RWPE1 (cell line): ENCODE measurements at regions not wholly inside any gene's neighbourhood (a gene's known extent, or its start where the extent isn't known, plus 50 kb on each side); places are given as distances from the start of the nearest gene placed in this dataset.

Experiments used
- CTCF ChIA-PET: fragments of 350-600 bp; sonication (Branson Sonifier 250); formaldehyde crosslinking; extraction: SDS; loops from one replicate; lab custom pipeline; 2021; lab: Yijun Ruan, JAX
- POLR2A ChIA-PET: fragments of 400-600 bp; formaldehyde crosslinking; extraction: SDS; loops from one replicate; lab custom pipeline; 2020; ENCODE audit warnings: antibody characterized with exemption; ENCODE audit not compliant: low non-redundant PET; lab: Yijun Ruan, JAX
- DNase-seq: peaks from one replicate; pipeline ENCODE4 v3.0.0; 2012; ENCODE audit warnings: low spot score
- H3K27ac ChIP-seq: fragments of 450-650 bp; 2 replicates; pipeline ENCODE4 v1.5.1; 2017
- TF ChIP-seq, protein P1 (sequence below): fragments of 450-650 bp; conservative IDR thresholded peaks from 2 replicates; pipeline ENCODE4 v1.5.1; 2017; ENCODE audit warnings: low read depth, mild to moderate bottlenecking

DNA sequence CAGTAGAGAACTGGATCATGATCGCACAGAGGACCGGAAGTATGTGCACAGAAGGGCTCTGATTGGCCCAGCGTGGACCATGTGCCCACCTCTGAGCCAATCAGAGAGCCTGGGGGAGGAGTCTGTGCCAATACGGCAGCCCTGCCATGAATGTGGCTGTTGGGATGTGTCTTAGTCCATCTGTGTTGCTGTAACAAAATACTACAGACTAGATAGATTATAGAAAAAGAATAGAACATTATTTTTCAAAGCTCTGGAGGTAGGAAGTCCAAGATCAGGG, 132.0 kb downstream of the NDUFA10 start:
- peak; percentile 17 for DNase-seq

DNA sequence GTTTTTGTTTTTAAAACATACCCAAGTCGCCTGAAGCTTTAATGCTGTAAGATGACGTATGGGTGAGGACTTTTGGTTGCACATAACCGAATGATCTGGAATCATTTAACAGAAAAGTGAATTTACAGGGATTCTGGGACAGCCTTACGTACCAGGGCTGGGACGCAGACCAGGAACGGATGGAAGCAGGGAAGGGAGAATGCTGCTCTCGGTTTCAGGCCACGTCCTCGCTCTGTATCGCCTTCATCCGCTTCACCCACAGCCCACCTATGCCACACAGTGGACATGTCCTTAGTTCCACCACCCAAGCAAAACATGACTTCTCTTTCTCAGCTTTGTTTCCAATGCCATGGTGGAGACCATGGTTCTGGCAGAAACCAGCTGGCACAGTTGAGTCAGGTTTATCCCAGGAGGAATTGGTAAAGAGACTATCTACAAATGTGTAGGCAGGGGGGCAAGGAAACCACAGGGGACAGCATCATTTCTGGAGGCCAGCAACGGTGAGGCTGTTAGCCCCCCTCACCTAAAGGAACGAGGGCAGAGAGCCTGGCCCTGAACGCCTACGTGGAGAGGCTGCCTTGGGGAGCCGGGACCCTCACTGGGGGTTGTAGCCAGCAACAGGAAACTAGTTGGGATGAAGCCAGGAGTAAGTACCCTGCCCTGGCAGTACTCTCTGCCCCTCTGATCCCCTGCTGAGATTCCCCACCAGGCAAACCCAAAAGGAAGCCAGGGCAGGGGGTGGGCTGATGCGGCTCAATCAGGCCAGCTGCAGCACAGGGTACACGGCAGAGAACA, 132.5 kb downstream of the NDUFA10 start:
- ChIA-PET POLR2A (no interaction called here), CTCF (no interaction called here)
- DNase-seq = no peak
- TF ChIP-seq, protein P1, sequence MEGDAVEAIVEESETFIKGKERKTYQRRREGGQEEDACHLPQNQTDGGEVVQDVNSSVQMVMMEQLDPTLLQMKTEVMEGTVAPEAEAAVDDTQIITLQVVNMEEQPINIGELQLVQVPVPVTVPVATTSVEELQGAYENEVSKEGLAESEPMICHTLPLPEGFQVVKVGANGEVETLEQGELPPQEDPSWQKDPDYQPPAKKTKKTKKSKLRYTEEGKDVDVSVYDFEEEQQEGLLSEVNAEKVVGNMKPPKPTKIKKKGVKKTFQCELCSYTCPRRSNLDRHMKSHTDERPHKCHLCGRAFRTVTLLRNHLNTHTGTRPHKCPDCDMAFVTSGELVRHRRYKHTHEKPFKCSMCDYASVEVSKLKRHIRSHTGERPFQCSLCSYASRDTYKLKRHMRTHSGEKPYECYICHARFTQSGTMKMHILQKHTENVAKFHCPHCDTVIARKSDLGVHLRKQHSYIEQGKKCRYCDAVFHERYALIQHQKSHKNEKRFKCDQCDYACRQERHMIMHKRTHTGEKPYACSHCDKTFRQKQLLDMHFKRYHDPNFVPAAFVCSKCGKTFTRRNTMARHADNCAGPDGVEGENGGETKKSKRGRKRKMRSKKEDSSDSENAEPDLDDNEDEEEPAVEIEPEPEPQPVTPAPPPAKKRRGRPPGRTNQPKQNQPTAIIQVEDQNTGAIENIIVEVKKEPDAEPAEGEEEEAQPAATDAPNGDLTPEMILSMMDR = no peak
- H3K27ac ChIP-seq = no peak overlapping the region

More for the DNA sequence above, 132.0 kb downstream of the NDUFA10 start:
- POLR2A ChIA-PET = no interaction called here
- CTCF ChIA-PET = no interaction called here
- TF ChIP-seq, protein P1 = no peak
- H3K27ac ChIP-seq = no peak overlapping the region

DNA sequence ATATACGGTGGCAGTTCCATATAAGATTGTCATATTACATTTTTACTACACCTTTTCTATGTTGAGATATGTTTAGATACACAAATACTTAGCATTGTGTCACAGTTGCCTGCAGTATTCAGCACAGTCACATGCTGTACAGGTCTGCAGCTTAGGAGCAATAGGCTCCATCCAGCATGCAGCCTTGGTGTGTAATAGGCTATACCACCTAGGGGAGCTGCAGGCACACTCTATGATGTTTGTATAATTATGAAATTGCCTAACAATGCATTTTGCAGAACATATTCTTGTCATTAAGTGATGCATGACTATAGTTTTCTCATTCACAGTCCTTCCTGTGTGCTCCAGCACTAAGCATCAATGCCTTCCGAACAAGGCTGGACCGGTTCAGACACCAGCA, 133.4 kb downstream of the NDUFA10 start:
- TF ChIP-seq, protein P1 = no peak
- DNase-seq = no peak
- H3K27ac ChIP-seq = no peak overlapping the region
- ChIA-PET CTCF (interaction anchor here (0.5 to 1.1 kb wide), 2 partner anchors 19 to 391 kb away, joined by 3 to 5 read pairs; no protein-coding TSS in a partner anchor), POLR2A (no interaction called here)

DNA sequence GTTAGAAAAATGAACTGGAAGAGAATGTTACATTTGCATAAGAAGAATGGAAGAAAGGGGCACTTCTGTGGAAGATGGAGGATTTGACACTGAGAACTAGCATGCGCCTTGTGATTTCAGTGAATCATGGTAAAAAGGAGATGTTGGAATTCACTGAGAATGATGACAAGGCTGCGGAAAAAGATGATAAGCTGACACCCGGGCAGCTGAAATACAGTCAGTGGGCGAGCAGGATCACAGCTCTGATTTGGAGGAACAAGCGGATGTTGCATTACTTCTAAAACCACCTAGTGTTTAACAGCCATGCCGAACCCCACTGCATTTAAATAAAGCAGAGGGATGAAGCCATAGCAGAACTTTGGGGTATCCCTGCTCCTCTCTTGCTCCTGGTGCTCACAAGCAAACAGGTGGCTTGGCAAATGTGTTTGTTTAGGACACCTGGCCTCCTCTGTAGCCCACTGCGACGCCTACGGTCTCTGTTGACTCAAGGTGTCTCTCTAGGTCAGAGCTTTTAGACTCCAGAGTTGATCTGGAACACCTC, 134.9 kb downstream of the NDUFA10 start:
- DNase-seq = no peak
- TF ChIP-seq, protein P1 = no peak
- ChIA-PET CTCF (no interaction called here), POLR2A (no interaction called here)
- H3K27ac ChIP-seq = no peak overlapping the region

DNA sequence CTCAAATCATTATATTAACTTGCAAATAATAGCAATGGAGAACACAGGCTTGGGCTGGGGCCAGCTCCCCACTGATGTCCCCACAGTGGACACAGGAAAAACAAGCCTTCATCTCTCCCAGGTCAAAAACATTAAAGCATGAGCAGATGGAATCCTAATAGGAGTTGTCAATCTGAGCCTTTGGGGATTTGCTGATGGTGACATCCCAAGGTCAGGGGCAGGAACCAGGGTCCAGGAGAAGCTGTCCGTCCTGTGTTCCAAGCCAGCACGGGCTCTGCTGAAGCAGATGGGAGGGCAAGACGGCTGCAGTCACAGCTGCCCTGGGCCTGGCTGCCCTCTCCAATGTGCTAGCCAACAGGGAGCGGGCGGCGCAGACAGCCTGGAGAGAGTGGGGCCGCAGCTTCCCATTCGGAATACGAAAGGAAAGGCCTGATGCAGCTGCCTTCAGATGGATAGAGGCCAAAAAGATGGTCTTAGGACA, 135.5 kb downstream of the NDUFA10 start:
- POLR2A ChIA-PET = no interaction called here
- DNase-seq = no peak
- CTCF ChIA-PET = no interaction called here
- TF ChIP-seq, protein P1 = no peak
- H3K27ac ChIP-seq = no peak overlapping the region

DNA sequence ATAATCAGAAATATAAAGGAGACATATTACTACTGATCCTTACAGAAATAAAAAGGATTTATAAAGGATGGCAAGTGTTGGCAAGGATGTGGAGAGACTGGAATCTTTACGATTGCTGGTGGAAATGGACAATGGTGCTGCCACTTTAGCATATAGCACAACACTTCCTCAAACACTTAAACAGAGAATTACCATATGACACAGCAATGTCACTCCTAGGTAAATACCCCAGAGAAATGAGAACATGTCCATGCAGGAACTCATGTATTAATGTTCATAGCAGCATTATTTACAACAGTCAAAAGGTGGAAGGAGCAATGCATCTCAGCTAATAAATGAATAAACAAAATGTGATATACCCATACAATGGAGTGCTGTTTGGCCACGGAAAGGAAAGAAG, 137.5 kb downstream of the NDUFA10 start:
- H3K27ac ChIP-seq = no peak overlapping the region
- TF ChIP-seq, protein P1 = no peak
- ChIA-PET POLR2A (no interaction called here), CTCF (no interaction called here)
- DNase-seq = no peak
